DMS53 (cell line): ENCODE measurements at regions not wholly inside any gene's neighbourhood (a gene's known extent, or its start where the extent isn't known, plus 50 kb on each side); places are given as distances from the start of the nearest gene placed in this dataset.

Experiments used
- DNase-seq: peaks from one replicate; lab custom pipeline; 2025; lab: John Stamatoyannopoulos, UW

- peak; percentile 95 for DNase-seq
Observed at GRCh38 chr7:17234398-17235031, 63.9 kb upstream of the AHR start.

GRCh38 chr7:17236171-17236570 is 62.3 kb upstream of the AHR start:
- no peak for DNase-seq

DNA sequence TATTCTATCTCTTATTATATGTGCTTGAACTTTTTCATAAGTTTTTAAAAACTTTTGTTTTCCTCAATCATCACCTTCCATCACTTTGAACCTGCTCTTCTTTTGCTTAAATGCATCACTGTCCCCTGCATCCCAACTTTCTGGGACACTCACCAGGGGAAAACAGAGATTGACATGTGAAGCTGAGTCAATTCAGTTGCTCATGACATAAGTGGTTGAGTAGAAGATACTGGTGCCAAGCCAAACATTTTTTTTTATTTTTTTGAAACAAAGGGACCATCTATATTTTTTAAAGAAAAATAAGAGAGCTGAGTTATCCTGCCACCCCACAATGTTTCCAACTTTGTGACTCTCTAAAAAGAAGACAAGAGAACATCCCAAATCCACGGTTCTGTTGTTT is 61.8 kb upstream of the AHR start:
- DNase-seq = peak; percentile 18

GRCh38 chr7:17239046-17239445 is 59.4 kb upstream of the AHR start:
- no peak for DNase-seq

DNA sequence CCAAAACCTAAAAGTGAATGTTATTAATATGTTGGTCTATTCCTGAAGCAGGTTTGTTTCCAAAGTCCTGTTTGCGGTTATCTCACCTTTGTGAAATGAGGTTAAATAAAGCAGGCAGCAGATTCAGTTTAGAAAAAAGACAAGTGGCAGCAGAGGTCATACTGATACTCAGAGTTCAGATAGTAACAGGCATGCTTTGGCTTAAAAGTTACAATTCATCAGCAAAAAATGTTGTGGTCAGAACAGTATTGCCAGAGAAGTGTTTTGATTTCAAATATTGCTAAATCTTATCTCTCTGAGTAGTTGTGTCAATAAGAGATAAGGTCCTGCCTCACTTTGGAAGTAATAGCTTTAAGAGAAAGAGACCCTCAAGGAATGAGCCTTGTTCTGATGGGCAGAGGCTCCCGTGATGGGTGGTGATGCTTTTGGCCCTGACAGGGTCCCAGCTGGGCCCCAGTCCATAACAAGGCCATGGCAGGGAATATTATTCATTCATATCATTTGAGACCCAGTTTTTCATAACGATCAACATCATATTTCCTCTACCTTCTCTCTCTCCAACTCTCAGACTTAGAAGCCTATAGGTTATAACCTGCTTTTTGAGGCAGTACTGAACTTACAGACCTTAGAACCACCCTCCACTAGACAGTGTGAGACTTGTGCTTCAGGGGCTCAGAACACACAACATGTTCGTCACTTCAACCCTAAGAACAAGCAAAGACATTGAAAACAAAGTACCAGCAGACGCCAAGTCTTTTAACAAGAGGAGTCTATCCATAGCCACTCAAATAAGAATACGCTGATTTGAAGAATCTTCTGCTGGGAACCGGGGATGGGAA is 58.5 kb upstream of the AHR start:
- no peak for DNase-seq

- no peak for DNase-seq
Observed at GRCh38 chr7:17242504-17242903, 55.9 kb upstream of the AHR start.

- DNase-seq = no peak
Observed at GRCh38 chr7:17244786-17245185, 53.7 kb upstream of the AHR start.

DNA sequence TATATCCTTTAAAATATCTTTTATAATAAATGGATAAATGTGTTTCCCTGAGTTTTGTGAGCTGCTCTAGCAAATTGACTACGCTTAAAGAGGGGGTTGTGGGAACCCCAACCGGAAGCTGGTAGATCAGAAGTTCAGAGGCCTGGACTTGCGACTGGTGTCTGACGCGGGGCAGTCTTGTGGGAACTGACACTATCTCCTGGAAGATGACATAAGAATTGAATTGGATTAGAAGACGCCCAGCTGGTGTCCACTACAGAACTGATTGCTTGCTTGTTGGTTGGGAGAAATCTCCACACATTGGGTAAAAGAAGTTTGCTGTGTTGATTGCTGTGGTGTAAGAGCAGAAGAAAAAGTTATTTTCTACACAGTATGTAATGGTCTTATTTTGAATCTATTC is 51.1 kb upstream of the AHR start:
- no peak for DNase-seq

GRCh38 chr7:17248527-17248926 is 49.9 kb upstream of the AHR start:
- DNase-seq = no peak
